Stimulated activated CD8-positive, alpha-beta memory T cell treated with anti-CD3 and anti-CD28 coated beads, Interleukin-2, amount 100 ng/mL, for 1 hour (primary cell): ENCODE measurements at regions not wholly inside any gene's neighbourhood (a gene's known extent, or its start where the extent isn't known, plus 50 kb on each side); places are given as distances from the start of the nearest gene placed in this dataset.
"Not testable (repeated sequence)": the region's sequence is repeated elsewhere in the genome, so short reads cannot be mapped to it uniquely, and the experiment has no call there.

ENCODE experiments used
- DNase-seq, 2 donors: peaks; one replicate each; pipeline ENCODE4 v3.0.0-alpha.2; 2020; ENCODE audit warnings: low read depth in 2 of 2

DNA sequence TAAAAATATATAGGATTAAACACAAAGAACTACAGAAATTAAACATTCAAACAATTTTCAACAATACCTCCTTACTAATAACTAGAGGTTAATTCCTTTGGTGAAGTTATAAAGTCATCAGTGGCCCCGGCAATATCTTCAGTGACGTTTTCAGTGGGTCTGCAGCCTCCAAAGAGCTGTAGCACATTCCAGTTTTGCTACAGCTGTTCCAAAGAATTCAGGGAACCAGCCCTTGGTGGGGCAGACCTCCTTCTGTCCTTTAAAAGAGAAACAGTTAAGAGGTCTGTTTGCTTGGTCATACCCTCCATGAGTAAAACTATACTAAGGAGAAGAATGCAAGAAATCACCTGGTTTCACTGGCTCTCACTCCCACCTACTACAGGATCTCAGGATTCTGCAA lies 99.2 kb upstream of the ZDHHC17 start:
- DNase-seq = no peak

- no peak for DNase-seq
Measured at GRCh38 chr12:76666290-76666835, 97.6 kb upstream of the ZDHHC17 start.

DNA sequence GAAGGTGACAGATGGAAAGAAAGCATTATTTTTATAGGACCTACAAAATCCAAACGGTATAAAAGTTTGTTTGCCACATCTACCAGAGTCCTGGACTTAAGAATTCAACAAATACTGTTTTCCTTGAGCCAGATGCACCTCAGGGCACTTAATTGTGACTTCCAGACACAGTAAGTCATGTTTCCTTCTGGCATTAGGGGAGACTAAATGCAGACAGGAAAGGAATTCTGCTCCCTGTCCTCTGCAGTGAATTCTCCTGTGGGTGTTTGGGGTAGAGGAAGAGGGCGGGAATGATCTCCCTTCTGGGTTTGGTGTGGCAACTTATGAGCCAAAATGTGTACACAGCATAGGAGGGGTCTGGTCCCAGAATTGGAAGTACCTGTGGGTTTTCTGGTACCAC lies 93.9 kb upstream of the ZDHHC17 start:
- DNase-seq = no peak

DNA sequence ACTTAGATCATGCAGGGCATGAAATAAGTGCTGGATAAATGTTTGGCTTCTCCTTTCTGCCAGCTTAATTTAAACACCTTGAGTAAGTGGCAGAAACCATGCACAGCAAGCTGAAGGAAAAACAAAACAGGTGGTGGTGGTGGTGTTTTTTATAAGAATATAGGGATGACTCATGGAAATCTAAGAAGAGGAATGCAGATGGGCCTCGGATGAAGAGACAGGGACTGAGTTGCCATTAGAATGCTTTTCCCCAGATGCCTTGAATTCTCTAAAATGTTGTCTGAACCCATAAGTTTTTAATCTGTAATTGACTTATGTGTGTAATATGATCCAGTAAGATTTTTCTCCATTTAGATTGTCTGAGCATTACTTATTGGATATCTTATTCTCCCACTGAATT lies 93.1 kb upstream of the ZDHHC17 start:
- no peak for DNase-seq

- no peak for DNase-seq
Measured at GRCh38 chr12:76674669-76675315, 89.1 kb upstream of the ZDHHC17 start.

DNA sequence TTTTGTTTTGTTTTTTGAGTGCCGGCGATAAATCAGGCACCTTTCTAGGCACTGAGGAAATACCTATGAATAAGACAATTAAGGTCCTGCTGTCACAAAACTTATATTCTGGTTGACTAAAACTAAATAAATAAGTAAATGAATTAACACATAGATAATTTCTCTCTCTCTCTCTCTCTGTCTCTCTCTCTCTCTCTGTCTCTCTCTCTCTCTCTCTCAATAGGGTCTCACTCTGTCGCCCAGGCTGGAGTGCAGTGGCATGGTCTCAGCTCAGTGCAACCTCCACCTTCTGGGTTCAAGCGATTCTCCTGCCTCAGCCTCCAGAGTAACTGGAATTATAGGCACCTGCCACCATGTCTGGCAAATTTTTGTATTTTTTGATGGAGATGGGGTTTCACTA lies 87.7 kb upstream of the ZDHHC17 start:
- DNase-seq = not testable (repeated sequence)

DNA sequence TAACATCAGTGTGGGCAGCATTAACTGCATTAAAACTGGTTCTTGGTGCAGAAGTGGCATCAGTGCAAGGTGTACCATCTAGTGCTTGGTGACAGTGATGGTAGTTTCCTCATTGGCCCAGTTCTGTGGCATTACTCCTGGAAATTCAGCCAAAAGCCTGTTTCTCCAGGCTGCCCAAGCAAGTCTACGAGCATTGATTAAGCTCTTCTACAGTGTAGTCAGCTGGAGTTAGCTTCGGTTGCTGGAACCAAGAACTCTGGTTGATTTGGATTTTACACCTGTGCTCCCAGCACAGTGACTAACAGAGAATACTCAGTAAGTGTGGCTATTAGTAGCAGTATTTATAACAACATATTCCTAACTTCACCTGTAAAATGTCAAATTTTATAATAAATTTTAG lies 84.9 kb upstream of the ZDHHC17 start:
- no peak for DNase-seq

GRCh38 chr12:76679778-76680177 lies 84.1 kb upstream of the ZDHHC17 start:
- no peak for DNase-seq

GRCh38 chr12:76680940-76681339 lies 83.0 kb upstream of the ZDHHC17 start:
- DNase-seq = no peak

DNA sequence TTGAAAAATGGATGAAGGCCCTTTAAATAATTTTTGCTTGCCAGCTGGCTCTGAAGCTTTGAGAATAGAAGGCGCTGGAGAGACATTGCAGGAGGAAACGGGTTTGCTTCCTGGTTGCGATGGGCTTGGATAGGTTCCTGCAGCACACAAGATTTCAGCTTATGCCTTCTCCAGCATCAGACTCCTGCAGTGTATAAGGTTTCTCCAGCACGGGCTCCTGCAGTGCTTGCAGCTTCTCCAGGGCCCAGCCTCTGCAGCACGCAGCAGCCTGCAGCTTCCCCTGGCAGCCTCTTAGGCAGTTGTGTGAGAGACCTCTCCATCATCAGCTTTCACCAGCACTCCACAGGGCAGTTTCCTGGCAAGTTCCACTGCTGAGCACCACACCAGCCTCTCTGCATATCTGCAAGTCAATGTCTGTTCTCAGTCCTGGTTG lies 78.7 kb upstream of the ZDHHC17 start:
- no peak for DNase-seq

DNA sequence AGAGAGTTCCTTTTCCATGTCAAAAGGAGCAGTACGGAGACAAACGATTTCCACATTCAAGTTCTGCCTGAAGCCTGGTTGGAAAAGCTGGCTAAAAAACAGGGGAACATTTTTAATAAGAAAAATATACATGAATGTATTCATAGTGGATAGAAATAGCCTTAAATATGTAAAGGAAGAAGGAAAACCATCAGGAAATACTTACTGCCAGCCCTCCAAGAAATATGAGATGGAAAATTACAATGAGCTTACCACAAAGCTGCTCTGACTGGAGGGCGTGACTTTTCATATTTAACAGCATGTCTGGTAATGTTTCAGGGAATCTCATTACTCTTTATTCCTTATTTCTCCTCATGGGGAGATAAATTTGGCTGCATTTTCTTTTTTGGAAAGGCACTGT lies 75.9 kb upstream of the ZDHHC17 start:
- DNase-seq = no peak

- DNase-seq = no peak
Measured at GRCh38 chr12:76688631-76689030, 75.3 kb upstream of the ZDHHC17 start.

DNA sequence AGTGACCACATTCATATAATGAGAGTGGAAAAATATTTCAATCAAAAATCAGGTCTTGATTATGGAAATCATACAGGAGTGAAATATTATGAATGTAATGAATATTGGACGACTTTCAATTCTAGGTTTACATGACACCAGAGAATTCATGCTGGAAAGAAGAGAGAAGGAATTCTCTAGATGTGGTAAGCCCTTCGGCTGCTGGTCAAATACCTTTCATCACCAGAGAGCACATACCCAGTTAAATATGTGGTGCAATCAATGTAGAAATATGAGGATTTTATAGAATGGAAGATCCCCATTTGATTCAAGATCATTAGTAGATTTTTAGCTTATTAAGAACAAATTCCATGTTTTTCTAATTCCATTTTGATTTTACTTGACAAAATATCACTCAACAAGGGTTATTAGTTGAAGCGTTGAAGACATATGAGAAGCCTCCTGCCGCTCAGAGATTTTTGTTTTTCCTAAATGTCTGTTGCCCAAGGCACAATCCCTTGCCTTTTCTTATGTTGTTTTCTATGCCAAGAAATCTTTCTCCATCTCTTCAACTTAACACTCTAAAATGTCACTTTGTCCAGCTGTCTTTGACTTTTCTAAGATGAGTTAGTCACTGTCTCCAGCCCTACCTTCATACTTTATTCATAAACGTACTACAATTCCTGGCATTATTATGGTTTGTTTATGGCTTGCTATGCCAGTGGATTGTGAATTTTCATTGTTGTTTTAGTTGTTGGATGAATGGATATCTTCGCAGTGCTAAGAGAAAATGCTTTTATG lies 72.8 kb upstream of the ZDHHC17 start:
- no peak for DNase-seq

DNA sequence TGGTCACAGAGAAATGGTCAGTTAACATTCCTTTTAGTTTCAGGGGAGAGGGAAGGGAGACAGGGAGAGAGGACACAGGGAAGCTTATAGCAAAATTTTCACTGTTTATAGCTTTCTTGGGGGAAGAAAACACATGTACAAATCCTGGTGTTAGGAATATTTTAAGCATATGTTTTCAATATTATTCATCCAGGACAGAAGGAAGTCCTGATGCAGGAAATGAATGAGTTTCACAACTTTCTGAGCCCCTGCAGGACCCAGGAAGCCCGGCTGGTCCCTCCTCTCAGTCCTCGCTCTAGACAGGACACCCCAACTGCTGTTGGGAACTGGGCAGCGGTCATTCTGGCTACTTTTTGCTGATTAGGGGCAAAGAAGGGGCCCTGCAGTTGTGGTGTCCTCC lies 71.1 kb upstream of the ZDHHC17 start:
- no peak for DNase-seq

DNA sequence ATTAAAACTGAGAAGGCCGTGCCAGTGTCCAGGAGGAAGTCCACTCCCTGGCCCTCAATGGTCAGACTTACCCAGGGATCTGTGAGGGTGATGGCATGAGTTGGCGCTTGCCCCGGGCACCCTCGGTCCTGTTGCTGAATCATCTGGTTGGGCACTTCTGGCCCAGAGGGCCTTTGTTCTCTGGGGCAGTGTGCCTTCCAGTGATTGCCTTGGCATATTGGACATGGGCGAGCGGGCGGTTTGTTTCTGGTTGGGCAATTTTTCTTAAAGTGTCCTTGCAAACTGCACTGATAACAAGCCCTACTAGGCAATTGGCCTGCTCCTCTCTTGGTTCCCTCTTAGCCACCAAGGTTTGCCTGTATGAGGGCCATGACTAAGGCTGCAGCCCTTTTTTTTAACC lies 69.5 kb upstream of the ZDHHC17 start:
- DNase-seq = no peak

DNA sequence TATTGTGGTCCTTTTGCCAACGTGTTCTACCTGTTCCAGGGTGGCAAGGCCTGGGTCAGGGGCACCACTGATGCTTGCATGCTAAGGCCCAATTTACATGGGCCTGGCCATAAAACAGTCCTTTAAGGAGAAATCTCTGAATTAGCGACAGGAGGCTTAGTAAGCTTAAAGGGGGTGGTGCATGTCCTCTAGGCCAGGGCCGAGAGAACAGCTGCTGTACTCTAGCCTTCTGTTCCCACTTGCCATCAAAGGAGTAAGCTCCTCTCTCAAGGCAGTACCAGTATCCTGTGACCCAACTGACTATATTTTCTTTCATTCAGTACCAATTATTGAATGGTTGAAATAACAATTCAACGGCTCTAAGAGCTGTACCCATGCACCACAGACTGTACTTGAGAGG lies 67.7 kb upstream of the ZDHHC17 start:
- no peak for DNase-seq

- no peak for DNase-seq
Measured at GRCh38 chr12:76697849-76698248, 66.1 kb upstream of the ZDHHC17 start.

GRCh38 chr12:76698316-76698715 lies 65.6 kb upstream of the ZDHHC17 start:
- DNase-seq = no peak

GRCh38 chr12:76698966-76699365 lies 64.9 kb upstream of the ZDHHC17 start:
- no peak for DNase-seq

- DNase-seq = no peak
Measured at GRCh38 chr12:76701690-76702089, 62.2 kb upstream of the ZDHHC17 start.

- no peak for DNase-seq
Measured at GRCh38 chr12:76702946-76703345, 61.0 kb upstream of the ZDHHC17 start.

DNA sequence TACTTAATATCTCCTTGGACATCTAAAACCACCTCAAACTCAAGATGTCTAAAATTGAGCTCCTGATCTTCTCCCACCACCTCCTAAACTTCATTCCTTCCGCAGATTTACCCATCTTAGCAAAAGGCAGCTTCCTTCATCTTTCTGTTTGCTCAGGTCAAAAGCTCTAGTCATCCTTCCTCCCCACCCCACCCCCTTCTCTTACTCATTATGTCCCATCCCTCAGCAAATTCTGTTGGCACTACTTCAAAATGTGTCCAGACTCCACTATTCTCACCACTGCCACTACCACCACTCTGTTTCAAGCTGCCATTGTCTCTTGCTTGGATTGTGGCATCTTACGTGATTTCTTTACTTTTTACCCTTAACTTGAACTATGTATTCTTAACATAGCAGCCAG lies 59.2 kb upstream of the ZDHHC17 start:
- DNase-seq = no peak

DNA sequence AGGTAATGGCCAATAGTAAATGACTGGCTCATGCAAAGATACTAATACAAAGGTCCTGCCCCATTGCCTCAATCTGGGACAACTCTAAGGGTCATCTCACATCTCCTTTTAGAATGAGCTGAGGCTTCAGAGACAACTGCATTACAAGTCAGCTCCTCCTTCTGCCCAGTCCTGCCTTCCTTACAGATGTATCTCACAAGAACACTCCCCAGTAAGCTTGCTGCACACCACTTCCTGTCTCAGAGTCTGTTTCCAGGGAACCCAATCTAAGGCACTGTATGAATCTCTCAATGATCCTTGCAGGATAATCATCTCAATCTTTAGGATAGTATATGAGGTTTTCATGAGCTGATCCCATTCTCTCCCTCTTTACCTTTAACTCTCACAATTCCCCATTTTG lies 57.8 kb upstream of the ZDHHC17 start:
- DNase-seq = no peak
